ENCODE measurements at regions not wholly inside any gene's neighbourhood (a gene's known extent, or its start where the extent isn't known, plus 50 kb on each side); places are given as distances from the start of the nearest gene placed in this dataset.

- H3K9ac ChIP-seq (ENCODE audit: insufficient read depth, low read depth, low read length): no peak overlapping the region
- CTCF ChIA-PET (ENCODE audit: low intra/inter-chr PET ratio, low total read pairs): no interaction called here
- 48% methylated on average over 3 of the region's 3 CpGs for WGBS (ENCODE audit: low lambda C conversion rate)
- no peaks in the 10 kb centered on the region for H3K36me3 ChIP-seq (replicated peaks in 1 of 2; ENCODE audit: control insufficient read depth in 1 of 2, insufficient read depth in 2 of 2, low read length in 2 of 2)
- no peak for ATAC-seq
- no peaks in the 10 kb centered on the region for H3K9me3 ChIP-seq (ENCODE audit: low read length)
- H3K4me3 ChIP-seq (replicated peaks in 1 of 3; ENCODE audit: insufficient read depth in 1 of 3, low read depth in 2 of 3, low read length in 3 of 3): no peak overlapping the region
- no TSS peak for BruUV-seq (replicated peaks)
- no peak overlapping the region for H3K4me2 ChIP-seq (ENCODE audit: low read depth, low read length)
- no peak for TF ChIP-seq ZBTB43 (CRISPR knock-in tag; conservative IDR thresholded peaks at IDR 0.05)
- no peak for TF ChIP-seq SMAD1 (CRISPR knock-in tag; IDR thresholded peaks at IDR 0.05; ENCODE audit: borderline replicate concordance, low read depth)
- no peak for TF ChIP-seq ELF3 (CRISPR knock-in tag; IDR thresholded peaks at IDR 0.05)
- no peak for TF ChIP-seq ZBED4 (CRISPR knock-in tag; IDR thresholded peaks at IDR 0.05; ENCODE audit: borderline replicate concordance)
- no peak for TF ChIP-seq NONO (IDR thresholded peaks at IDR 0.05)
- no peak for TF ChIP-seq NONO (CRISPR knock-in tag; conservative IDR thresholded peaks at IDR 0.05)
- no peak for TF ChIP-seq ZNF383 (CRISPR knock-in tag; IDR thresholded peaks at IDR 0.05; ENCODE audit: borderline replicate concordance)
- TF ChIP-seq HIC2 (CRISPR knock-in tag; IDR thresholded peaks at IDR 0.05; ENCODE audit: low read depth): no peak
- TF ChIP-seq ATF5 (CRISPR knock-in tag; IDR thresholded peaks at IDR 0.05; ENCODE audit: low read depth): no peak
- TF ChIP-seq ZNF441 (CRISPR knock-in tag; IDR thresholded peaks at IDR 0.05; ENCODE audit: borderline replicate concordance): no peak
- TF ChIP-seq REPIN1 (CRISPR knock-in tag; IDR thresholded peaks at IDR 0.05; ENCODE audit: borderline replicate concordance, low read depth): no peak
- no peak overlapping the region for H2AFZ ChIP-seq (ENCODE audit: low read length)
- no peaks in the 10 kb centered on the region for H3K27me3 ChIP-seq (ENCODE audit: control insufficient read depth in 1 of 2, insufficient read depth in 2 of 2, low read length in 2 of 2)
- H3K79me2 ChIP-seq (ENCODE audit: insufficient read depth, low read length): no peaks in the 10 kb centered on the region
- intact Hi-C loops (cut with micrococcal nuclease; ENCODE audit: unreplicated experiment): no loop called here
- POLR2A ChIA-PET: no interaction called here
- H4K20me1 ChIP-seq (ENCODE audit: insufficient read depth, low read length): no peaks in the 10 kb centered on the region
- in situ Hi-C loops (cut with HindIII; ENCODE audit: extremely low pct_ligation_motif_present, low pct_unique_long_range_greater_than_20kb): no loop called here
- no peak overlapping the region for H3K27ac ChIP-seq (ENCODE audit: extremely low read length, insufficient read depth, low read length)
- FAIRE-seq: no peak
- no peaks in the 10 kb centered on the region for H3K4me1 ChIP-seq (ENCODE audit: insufficient read depth, low read length)
- no peak for DNase-seq (ENCODE audit: low spot score)
Observed at GRCh38 chr9:108197008-108197365, 658.8 kb downstream of the ACTL7B start.

Data from HepG2 (cell line).